Heart left ventricle (tissue), 16 donors: ENCODE measurements at regions not wholly inside any gene's neighbourhood (a gene's known extent, or its start where the extent isn't known, plus 50 kb on each side); places are given as distances from the start of the nearest gene placed in this dataset.

Experiments used
- ATAC-seq, 4 donors: fragments of 200-7000 bp; cut with Tn5 transposase; one replicate each; pipeline ENCODE4 v1.9.1; 2020 to 2022; ENCODE audit warnings: moderate library complexity in 4 of 4, mild to moderate bottlenecking in 3 of 4, moderate number of reproducible peaks in 1 of 4
- DNase-seq, 5 donors: peaks; one replicate each; pipeline ENCODE4 v3.0.0-alpha.2; 2020
- H3K27ac ChIP-seq, 12 donors: fragments of 200-600 bp; sonication (generic) in 4 of 12; one replicate each; pipeline versions ENCODE4 v1.5.0 to v1.8.0; 2016 to 2022; ENCODE audit warnings: mild to moderate bottlenecking in 2 of 12
- H3K27me3 ChIP-seq, 9 donors: fragments of 200-600 bp; sonication (generic) in 2 of 9; one replicate each; pipeline versions ENCODE4 v1.5.1 to v1.8.0; 2016 to 2022; ENCODE audit warnings: mild to moderate bottlenecking in 3 of 9
- H3K36me3 ChIP-seq, 9 donors: fragments of 200-600 bp; sonication (generic) in 2 of 9; one replicate each; pipeline versions ENCODE4 v1.5.0 to v1.8.0; 2018 to 2022; ENCODE audit warnings: mild to moderate bottlenecking in 2 of 9
- H3K4me1 ChIP-seq, 12 donors: fragments of 200-600 bp; sonication (generic) in 4 of 12; one replicate each; pipeline versions ENCODE4 v1.5.0 to v1.8.0; 2016 to 2022; ENCODE audit warnings: mild to moderate bottlenecking in 3 of 12
- H3K4me3 ChIP-seq, 12 donors: fragments of 200-600 bp; sonication (generic) in 4 of 12; one replicate each; pipeline versions ENCODE4 v1.5.0 to v1.8.0; 2017 to 2022; ENCODE audit warnings: mild to moderate bottlenecking in 9 of 12, moderate library complexity in 4 of 12
- H3K9me3 ChIP-seq, 12 donors: fragments of 200-600 bp; sonication (generic) in 4 of 12; one replicate each; pipeline versions ENCODE4 v1.5.0 to v1.8.0; 2016 to 2022; ENCODE audit warnings: mild to moderate bottlenecking in 1 of 12
- POLR2A ChIP-seq, 2 donors: fragments of 450-650 bp; IDR thresholded peaks; one replicate each; pipeline ENCODE4 v1.6.1; 2017; ENCODE audit warnings: antibody characterized with exemption in 2 of 2, mild to moderate bottlenecking in 2 of 2, moderate library complexity in 2 of 2
- WGBS, 4 donors: extraction: QIAGEN DNeasy Blood & Tissue Kit in 2 of 4; methylation state at CpG; one replicate each; pipeline versions ENCODE4 v1.1.5 to v1.1.7; 2013 to 2018; 5-methylcytosine and 5-hydroxymethylcytosine counted together
- intact Hi-C, 10 donors: fragments of 100-400 bp; cut with DNase I; formaldehyde crosslinking; loops; one replicate each; pipeline versions ENCODE4 v1.11.1 to v1.14.2; 2022
- TF ChIP-seq, protein P1 (sequence below), 12 donors: fragments of 200-600 bp; sonication (generic) in 4 of 12; IDR thresholded peaks; one replicate each; pipeline versions ENCODE4 v1.5.0 to v1.8.0; 2018 to 2022; ENCODE audit warnings: antibody characterized with exemption in 12 of 12, mild to moderate bottlenecking in 5 of 12
- donor health status: ischemic (EF 13 %, LVEDD 7.1; RV severe dilation, severe dysfunction).
- donor health status: healthy with polysubstance abuse.
- donor health status: DM: no; HTN: yes; CAD: no.
- donor health status: DM: no; HTN: no; CAD: no.
- donor health status: ischemic (EF 25% LVEDD 6.9; RV normal size, moderate dysfunction).
- donor health status: ischemic (EF 25% LVEDD 5.7; RV mildly dilated, moderate dysfunction).
- donor health status: healthy.
- donor health status: DM: yes; HTN: yes; CAD: no.
- donor health status: ischemic (EF 35%, LVEDD 5.7; RV mildly dilated, moderate dysfunction).
- donor health status: nonischemic (EF 11% LVEDD 7.7; RV severe dilation, severe dysfunction).
- donor health status: DM: yes; HTN: yes; CAD: no.
- donor health status: PGD.
- donor health status: ischemic (EF 29% LVEDD 5.4; RV normal size, mild dysfunction).
- donor health status: nonischemic (EF 23%, LVEDD 6.1; RV moderate dilation, normal function).

DNA sequence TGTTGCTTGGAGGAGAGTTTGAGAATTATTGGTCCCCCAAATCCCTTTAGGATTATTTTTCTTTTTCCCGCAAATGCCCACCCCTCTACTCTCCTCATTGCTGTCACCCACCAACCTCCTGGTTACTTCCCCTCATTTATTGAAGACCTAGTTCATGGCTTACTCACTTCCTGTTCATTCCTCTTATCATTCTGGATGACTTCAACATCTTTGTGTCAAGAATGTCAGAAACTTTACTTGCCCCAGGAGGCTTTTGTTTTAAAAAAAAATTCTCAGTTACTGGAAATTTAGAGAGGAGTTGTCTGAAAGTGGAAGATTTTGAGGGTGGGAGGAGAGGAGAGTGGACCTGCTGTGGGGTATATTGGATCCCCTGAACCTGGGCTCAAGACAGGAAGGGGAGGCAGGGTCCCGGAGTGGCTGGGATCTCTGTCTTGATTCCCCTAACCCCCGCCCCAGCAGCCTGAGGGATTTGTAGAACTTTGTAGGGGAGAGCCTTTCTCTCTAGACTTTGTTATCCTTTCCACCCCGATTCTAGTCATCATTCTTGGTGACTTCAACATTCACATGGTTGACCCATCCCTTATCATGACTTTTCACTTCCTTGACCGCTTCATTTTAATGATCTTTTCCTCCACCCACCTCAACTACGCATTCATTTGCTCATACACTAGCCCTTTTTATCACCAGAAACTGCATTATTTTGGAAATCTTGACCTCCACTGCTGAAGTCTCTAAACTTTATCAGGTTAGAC lies 69.9 kb upstream of the ESX1 start:
- intact Hi-C loops = no loop called here
- Histone ChIP-seq H3K27me3 (no peaks in the 10 kb centered on the region), H3K9me3 (no peaks in the 10 kb centered on the region), H3K27ac (no peak overlapping the region), H3K4me3 (no peak overlapping the region), H3K4me1 (no peaks in the 10 kb centered on the region), H3K36me3 (no peaks in the 10 kb centered on the region)
- no peak for TF ChIP-seq POLR2A (IDR thresholded peaks at IDR 0.05)
- TF ChIP-seq, protein P1, sequence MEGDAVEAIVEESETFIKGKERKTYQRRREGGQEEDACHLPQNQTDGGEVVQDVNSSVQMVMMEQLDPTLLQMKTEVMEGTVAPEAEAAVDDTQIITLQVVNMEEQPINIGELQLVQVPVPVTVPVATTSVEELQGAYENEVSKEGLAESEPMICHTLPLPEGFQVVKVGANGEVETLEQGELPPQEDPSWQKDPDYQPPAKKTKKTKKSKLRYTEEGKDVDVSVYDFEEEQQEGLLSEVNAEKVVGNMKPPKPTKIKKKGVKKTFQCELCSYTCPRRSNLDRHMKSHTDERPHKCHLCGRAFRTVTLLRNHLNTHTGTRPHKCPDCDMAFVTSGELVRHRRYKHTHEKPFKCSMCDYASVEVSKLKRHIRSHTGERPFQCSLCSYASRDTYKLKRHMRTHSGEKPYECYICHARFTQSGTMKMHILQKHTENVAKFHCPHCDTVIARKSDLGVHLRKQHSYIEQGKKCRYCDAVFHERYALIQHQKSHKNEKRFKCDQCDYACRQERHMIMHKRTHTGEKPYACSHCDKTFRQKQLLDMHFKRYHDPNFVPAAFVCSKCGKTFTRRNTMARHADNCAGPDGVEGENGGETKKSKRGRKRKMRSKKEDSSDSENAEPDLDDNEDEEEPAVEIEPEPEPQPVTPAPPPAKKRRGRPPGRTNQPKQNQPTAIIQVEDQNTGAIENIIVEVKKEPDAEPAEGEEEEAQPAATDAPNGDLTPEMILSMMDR (IDR thresholded peaks at IDR 0.05) = no peak
- ATAC-seq = no peak
- no peak for DNase-seq
- 68 to 77% (median 72%) methylated on average over 6 of the region's 6 CpGs for WGBS, 4 donors

DNA sequence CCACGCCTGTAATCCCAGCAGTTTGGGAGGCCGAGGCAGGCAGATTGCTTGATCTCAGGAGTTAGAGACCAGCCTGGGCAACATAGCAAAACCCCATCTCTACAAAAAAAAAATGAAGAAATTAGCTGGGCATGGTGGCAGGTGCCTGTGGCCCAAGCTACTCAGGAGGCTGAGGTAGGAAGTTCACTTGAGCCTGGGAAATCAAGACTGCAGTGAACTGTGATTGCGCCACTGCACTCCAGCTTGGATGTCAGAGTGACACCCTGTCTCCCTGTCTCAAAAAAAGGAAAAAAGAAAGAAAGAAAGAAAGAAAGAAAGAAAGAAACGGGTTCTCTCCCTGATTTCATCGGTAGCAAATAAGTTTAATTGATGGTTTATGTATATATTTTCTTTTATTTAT lies 64.6 kb upstream of the ESX1 start:
- WGBS, 4 donors = 76 to 96% (median 85%) methylated on average over 5 of the region's 5 CpGs
- no peaks in the 10 kb centered on the region for H3K4me1 ChIP-seq
- H3K4me3 ChIP-seq = no peak overlapping the region
- no peaks in the 10 kb centered on the region for H3K9me3 ChIP-seq
- H3K27me3 ChIP-seq = peaks cover 0 to 3% (median 0%) of the 10 kb centered on the region in 9 donors
- TF ChIP-seq, protein P1 (IDR thresholded peaks at IDR 0.05) = no peak
- TF ChIP-seq POLR2A (IDR thresholded peaks at IDR 0.05) = no peak
- no peak overlapping the region for H3K27ac ChIP-seq
- ATAC-seq = no peak
- intact Hi-C loops = no loop called here
- DNase-seq = no peak
- H3K36me3 ChIP-seq = no peaks in the 10 kb centered on the region

DNA sequence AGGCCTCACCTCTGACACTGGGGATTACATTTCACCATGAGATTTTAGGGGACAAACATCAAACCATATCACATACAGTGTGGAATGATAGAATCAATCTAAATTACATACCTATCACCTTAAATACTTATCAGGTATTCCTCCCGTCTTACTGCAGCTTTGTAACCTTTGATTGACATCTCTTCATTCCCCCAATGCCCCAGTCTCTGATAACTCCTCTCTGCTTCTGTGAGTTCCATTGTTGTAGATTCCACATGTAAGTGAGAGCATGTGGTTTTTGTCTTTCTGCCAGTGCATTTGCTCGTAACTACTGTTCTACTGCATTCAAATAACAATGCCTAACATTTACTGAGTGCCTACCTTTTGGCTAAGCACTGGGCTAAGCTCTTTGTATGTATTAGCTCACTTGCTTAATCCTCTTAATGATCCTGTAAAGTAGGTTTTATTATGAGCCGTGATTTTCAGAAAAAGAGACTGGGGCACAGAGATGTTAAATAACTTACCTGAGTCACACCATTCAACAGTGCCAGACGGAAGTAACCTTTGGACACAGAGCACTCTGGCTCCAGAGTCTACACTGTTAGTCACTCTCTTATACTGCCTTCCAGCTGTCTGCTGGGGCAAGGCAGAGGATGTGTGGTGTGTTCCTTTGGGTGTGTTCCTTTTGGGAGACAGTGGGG lies 63.7 kb upstream of the ESX1 start:
- no peaks in the 10 kb centered on the region for H3K4me1 ChIP-seq
- intact Hi-C loops = no loop called here
- H3K4me3 ChIP-seq = no peak overlapping the region
- peaks cover 0 to 6% (median 0%) of the 10 kb centered on the region in 9 donors for H3K27me3 ChIP-seq
- TF ChIP-seq, protein P1 (IDR thresholded peaks at IDR 0.05) = no peak
- no peak for TF ChIP-seq POLR2A (IDR thresholded peaks at IDR 0.05)
- H3K9me3 ChIP-seq = no peaks in the 10 kb centered on the region
- 44 to 62% (median 52%) methylated on average over 4 of the region's 4 CpGs for WGBS, 4 donors
- no peak overlapping the region for H3K27ac ChIP-seq
- ATAC-seq = no peak
- DNase-seq = no peak
- H3K36me3 ChIP-seq = no peaks in the 10 kb centered on the region

DNA sequence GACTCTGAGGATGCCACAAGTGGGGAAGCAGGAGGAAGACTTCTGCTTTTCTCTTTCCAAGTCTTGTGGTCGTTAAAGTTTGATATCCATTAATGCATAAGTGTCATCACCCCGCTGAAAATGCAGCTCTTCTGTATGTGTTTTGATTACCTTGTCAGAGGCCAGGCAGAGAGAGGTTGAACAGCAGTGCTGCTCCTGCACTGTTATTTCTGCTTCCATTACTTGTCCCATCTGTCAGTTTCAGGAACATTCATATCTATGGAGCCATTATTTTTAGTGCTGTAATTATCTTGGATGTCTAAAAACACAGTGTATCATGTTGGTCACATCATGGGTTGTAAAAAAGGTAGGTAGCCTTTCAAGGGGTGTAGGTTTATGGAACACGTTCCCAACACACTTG lies 62.0 kb upstream of the ESX1 start:
- no peak for ATAC-seq
- intact Hi-C loops = no loop called here
- H3K4me1 ChIP-seq = no peaks in the 10 kb centered on the region
- TF ChIP-seq POLR2A (IDR thresholded peaks at IDR 0.05) = no peak
- TF ChIP-seq, protein P1 (IDR thresholded peaks at IDR 0.05) = no peak
- WGBS, 4 donors = 63 to 82% (median 73%) methylated on average over 3 of the region's 3 CpGs
- peaks cover 0 to 6% (median 0%) of the 10 kb centered on the region in 9 donors for H3K27me3 ChIP-seq
- no peak for DNase-seq
- H3K36me3 ChIP-seq = no peaks in the 10 kb centered on the region
- no peak overlapping the region for H3K4me3 ChIP-seq
- H3K27ac ChIP-seq = no peak overlapping the region
- no peaks in the 10 kb centered on the region for H3K9me3 ChIP-seq
